GM23338 (cell line): ENCODE measurements at regions not wholly inside any gene's neighbourhood (a gene's known extent, or its start where the extent isn't known, plus 50 kb on each side); places are given as distances from the start of the nearest gene placed in this dataset.

Experiments
- ATAC-seq: fragments of 200-7000 bp; cut with Tn5 transposase; 3 replicates; pipeline ENCODE4 v1.9.1; 2020
- DNase-seq: peaks from one replicate; pipeline ENCODE4 v3.0.0-alpha.2; 2015; ENCODE audit warnings: low spot score
- H2AFZ ChIP-seq: fragments of 200-600 bp; sonication (generic); 2 replicates; pipeline ENCODE4 v1.8.0; 2016; ENCODE audit warnings: antibody characterized with exemption, mild to moderate bottlenecking, moderate library complexity
- H3F3A ChIP-seq: fragments of 200-600 bp; sonication (generic); replicated peaks from 2 replicates; pipeline ENCODE4 v1.8.0; 2017; ENCODE audit warnings: antibody characterized with exemption, mixed run types, low read depth
- H3K27ac ChIP-seq: fragments of 200-600 bp; sonication (generic); 2 replicates; pipeline ENCODE4 v1.6.1; 2016; ENCODE audit warnings: low read depth
- H3K27me3 ChIP-seq: fragments of 200-600 bp; sonication (generic); 2 replicates; pipeline ENCODE4 v1.8.0; 2016; ENCODE audit warnings: mild to moderate bottlenecking, mixed run types, moderate library complexity; ENCODE audit not compliant: insufficient read depth
- H3K36me3 ChIP-seq: fragments of 200-600 bp; sonication (generic); 2 replicates; pipeline ENCODE4 v1.8.0; 2016; ENCODE audit warnings: mild to moderate bottlenecking; ENCODE audit not compliant: insufficient read depth
- H3K4me1 ChIP-seq: fragments of 200-600 bp; sonication (generic); 2 replicates; pipeline ENCODE4 v1.8.0; 2016; ENCODE audit warnings: mild to moderate bottlenecking, moderate library complexity; ENCODE audit not compliant: insufficient read depth
- H3K4me2 ChIP-seq: fragments of 200-600 bp; sonication (generic); 2 replicates; pipeline ENCODE4 v1.7.1; 2017; ENCODE audit warnings: mixed run types
- H3K4me3 ChIP-seq: fragments of 200-600 bp; sonication (generic); 2 replicates; pipeline ENCODE4 v1.6.1; 2016; ENCODE audit warnings: mixed run types
- H3K79me2 ChIP-seq: fragments of 200-600 bp; sonication (generic); replicated peaks from 2 replicates; pipeline ENCODE4 v1.8.0; 2017; ENCODE audit warnings: mild to moderate bottlenecking; ENCODE audit not compliant: insufficient read depth
- H3K9me2 ChIP-seq: fragments of 200-600 bp; sonication (generic); 2 replicates; pipeline ENCODE4 v1.8.0; 2017; ENCODE audit not compliant: insufficient read depth
- H4K20me1 ChIP-seq: fragments of 200-600 bp; sonication (generic); replicated peaks from 2 replicates; pipeline ENCODE4 v1.8.0; 2017; ENCODE audit warnings: mild to moderate bottlenecking; ENCODE audit not compliant: insufficient read depth
- H3K27ac Mint-ChIP-seq: 2 replicates; pipeline ENCODE4 v1.8.0; 2020; ENCODE audit warnings: inconsistent platforms, mild to moderate bottlenecking, moderate library complexity, mixed read lengths
- H3K27me3 Mint-ChIP-seq: 3 replicates; pipeline ENCODE4 v1.8.0; 2022; ENCODE audit warnings: low read depth, mild to moderate bottlenecking, moderate library complexity, mixed read lengths, inconsistent platforms; ENCODE audit not compliant: insufficient read depth, poor library complexity
- H3K36me3 Mint-ChIP-seq: 3 replicates; pipeline ENCODE4 v1.8.0; 2021; ENCODE audit warnings: low read depth, mild to moderate bottlenecking, inconsistent platforms, moderate library complexity, mixed read lengths
- H3K4me1 Mint-ChIP-seq: 3 replicates; pipeline ENCODE4 v1.8.0; 2020; ENCODE audit warnings: mild to moderate bottlenecking, inconsistent platforms, mixed read lengths
- H3K4me3 Mint-ChIP-seq: 3 replicates; pipeline ENCODE4 v1.8.0; 2021; ENCODE audit warnings: moderate library complexity, mild to moderate bottlenecking, inconsistent platforms, mixed read lengths
- H3K9me3 Mint-ChIP-seq: 3 replicates; pipeline ENCODE4 v1.8.0; 2020; ENCODE audit warnings: moderate library complexity, mild to moderate bottlenecking, inconsistent platforms, mixed read lengths
- CREB1 ChIP-seq: fragments of 250-450 bp; sonication (Bioruptor Pico); IDR thresholded peaks from 2 replicates; pipeline ENCODE4 v1.5.0; 2020; ENCODE audit warnings: low read depth, mild to moderate bottlenecking, moderate library complexity
- EZH2 ChIP-seq: fragments of 200-600 bp; sonication (generic); IDR thresholded peaks from one replicate; pipeline ENCODE4 v1.8.0; 2017; ENCODE audit warnings: antibody characterized with exemption, mild to moderate bottlenecking, low read depth; ENCODE audit not compliant: unreplicated experiment
- EZH2phosphoT487 ChIP-seq: fragments of 200-600 bp; sonication (generic); IDR thresholded peaks from one replicate; pipeline ENCODE4 v1.8.1; 2018; ENCODE audit warnings: antibody characterized with exemption; ENCODE audit not compliant: unreplicated experiment
- JUNB ChIP-seq: IDR thresholded peaks from one replicate; pipeline ENCODE4 v1.6.1; 2016; ENCODE audit warnings: antibody characterized with exemption; ENCODE audit not compliant: unreplicated experiment
- NANOG ChIP-seq: IDR thresholded peaks from 2 replicates; pipeline ENCODE4 v1.6.1; 2016; ENCODE audit warnings: antibody characterized with exemption, borderline replicate concordance
- POLR2AphosphoS5 ChIP-seq: IDR thresholded peaks from 2 replicates; pipeline ENCODE4 v1.6.1; 2016; ENCODE audit warnings: antibody characterized with exemption, low read depth
- STAT1 ChIP-seq: IDR thresholded peaks from one replicate; pipeline ENCODE4 v1.6.1; 2016; ENCODE audit warnings: antibody characterized with exemption; ENCODE audit not compliant: unreplicated experiment
- ZNF114 ChIP-seq: fragments of 250-450 bp; sonication (Bioruptor Pico); IDR thresholded peaks from 2 replicates; pipeline ENCODE4 v1.5.0; 2020; ENCODE audit warnings: mild to moderate bottlenecking, moderate library complexity
- ZNF331 ChIP-seq: fragments of 250-450 bp; sonication (Bioruptor Pico); IDR thresholded peaks from 2 replicates; pipeline ENCODE4 v1.5.0; 2020; ENCODE audit warnings: low read depth, mild to moderate bottlenecking, moderate library complexity
- TF ChIP-seq, protein P1 (sequence below): IDR thresholded peaks from 2 replicates; pipeline ENCODE4 v1.6.1; 2016; ENCODE audit warnings: antibody characterized with exemption
- TF ChIP-seq, protein P2 (sequence below): fragments of 250-450 bp; sonication (Bioruptor Pico); IDR thresholded peaks from 2 replicates; pipeline ENCODE4 v1.5.0; 2020; ENCODE audit warnings: mild to moderate bottlenecking, moderate library complexity
- TF ChIP-seq, protein P3 (sequence below): IDR thresholded peaks from one replicate; pipeline ENCODE4 v1.6.1; 2018; ENCODE audit warnings: antibody characterized with exemption; ENCODE audit not compliant: unreplicated experiment
- TF ChIP-seq, protein P4 (sequence below), 2 experiments: fragments of 200-600 bp in 1 of 2; sonication (generic) in 1 of 2; conservative IDR thresholded peaks; 2 replicates each; pipeline versions ENCODE4 v1.5.1 to v1.6.1; 2016 to 2017; ENCODE audit warnings: antibody characterized with exemption in 2 of 2, low read depth in 2 of 2, mild to moderate bottlenecking in 2 of 2, moderate library complexity in 1 of 2

DNA sequence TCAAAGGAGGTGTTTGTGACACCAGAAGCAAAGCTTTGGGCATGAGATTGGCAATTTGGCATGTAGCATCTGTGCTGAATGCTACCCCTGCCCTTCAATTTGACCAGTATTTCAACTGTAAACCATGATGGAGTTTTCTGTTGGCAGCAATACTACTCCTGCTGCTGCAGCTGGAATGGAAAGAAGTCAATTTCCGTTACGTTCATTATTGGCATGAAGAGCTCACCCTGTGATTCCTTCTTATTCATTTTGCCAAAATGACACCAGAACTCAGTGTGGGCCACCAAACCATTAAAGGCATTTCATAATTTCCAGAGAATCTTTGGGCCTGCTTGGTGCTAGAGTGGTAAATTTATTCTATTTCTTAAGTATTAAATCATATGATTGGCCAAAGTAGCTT is 433.1 kb upstream of the DMAC1 start:
- Mint-ChIP-seq H3K4me3 (no peak overlapping the region), H3K9me3 (no peaks in the 10 kb centered on the region), H3K27ac (no peak overlapping the region), H3K4me1 (peaks cover 15% of the 10 kb centered on the region; the same call in 2 of the 3 replicates), H3K27me3 (peaks cover 2% of the 10 kb centered on the region), H3K36me3 (no peaks in the 10 kb centered on the region)
- Histone ChIP-seq H3K9me2 (no peaks in the 10 kb centered on the region), H3K4me3 (no peak overlapping the region), H3K27me3 (no peaks in the 10 kb centered on the region), H3K79me2 (no peaks in the 10 kb centered on the region), H3K4me1 (no peaks in the 10 kb centered on the region), H3F3A (no peaks in the 10 kb centered on the region), H3K4me2 (no peak overlapping the region), H2AFZ (no peak overlapping the region), H3K27ac (no peak overlapping the region), H4K20me1 (no peaks in the 10 kb centered on the region), H3K36me3 (no peaks in the 10 kb centered on the region)
- no peak for TF ChIP-seq JUNB
- no peak for TF ChIP-seq NANOG
- TF ChIP-seq, protein P1, sequence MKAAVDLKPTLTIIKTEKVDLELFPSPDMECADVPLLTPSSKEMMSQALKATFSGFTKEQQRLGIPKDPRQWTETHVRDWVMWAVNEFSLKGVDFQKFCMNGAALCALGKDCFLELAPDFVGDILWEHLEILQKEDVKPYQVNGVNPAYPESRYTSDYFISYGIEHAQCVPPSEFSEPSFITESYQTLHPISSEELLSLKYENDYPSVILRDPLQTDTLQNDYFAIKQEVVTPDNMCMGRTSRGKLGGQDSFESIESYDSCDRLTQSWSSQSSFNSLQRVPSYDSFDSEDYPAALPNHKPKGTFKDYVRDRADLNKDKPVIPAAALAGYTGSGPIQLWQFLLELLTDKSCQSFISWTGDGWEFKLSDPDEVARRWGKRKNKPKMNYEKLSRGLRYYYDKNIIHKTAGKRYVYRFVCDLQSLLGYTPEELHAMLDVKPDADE, result no peak
- TF ChIP-seq, protein P2, sequence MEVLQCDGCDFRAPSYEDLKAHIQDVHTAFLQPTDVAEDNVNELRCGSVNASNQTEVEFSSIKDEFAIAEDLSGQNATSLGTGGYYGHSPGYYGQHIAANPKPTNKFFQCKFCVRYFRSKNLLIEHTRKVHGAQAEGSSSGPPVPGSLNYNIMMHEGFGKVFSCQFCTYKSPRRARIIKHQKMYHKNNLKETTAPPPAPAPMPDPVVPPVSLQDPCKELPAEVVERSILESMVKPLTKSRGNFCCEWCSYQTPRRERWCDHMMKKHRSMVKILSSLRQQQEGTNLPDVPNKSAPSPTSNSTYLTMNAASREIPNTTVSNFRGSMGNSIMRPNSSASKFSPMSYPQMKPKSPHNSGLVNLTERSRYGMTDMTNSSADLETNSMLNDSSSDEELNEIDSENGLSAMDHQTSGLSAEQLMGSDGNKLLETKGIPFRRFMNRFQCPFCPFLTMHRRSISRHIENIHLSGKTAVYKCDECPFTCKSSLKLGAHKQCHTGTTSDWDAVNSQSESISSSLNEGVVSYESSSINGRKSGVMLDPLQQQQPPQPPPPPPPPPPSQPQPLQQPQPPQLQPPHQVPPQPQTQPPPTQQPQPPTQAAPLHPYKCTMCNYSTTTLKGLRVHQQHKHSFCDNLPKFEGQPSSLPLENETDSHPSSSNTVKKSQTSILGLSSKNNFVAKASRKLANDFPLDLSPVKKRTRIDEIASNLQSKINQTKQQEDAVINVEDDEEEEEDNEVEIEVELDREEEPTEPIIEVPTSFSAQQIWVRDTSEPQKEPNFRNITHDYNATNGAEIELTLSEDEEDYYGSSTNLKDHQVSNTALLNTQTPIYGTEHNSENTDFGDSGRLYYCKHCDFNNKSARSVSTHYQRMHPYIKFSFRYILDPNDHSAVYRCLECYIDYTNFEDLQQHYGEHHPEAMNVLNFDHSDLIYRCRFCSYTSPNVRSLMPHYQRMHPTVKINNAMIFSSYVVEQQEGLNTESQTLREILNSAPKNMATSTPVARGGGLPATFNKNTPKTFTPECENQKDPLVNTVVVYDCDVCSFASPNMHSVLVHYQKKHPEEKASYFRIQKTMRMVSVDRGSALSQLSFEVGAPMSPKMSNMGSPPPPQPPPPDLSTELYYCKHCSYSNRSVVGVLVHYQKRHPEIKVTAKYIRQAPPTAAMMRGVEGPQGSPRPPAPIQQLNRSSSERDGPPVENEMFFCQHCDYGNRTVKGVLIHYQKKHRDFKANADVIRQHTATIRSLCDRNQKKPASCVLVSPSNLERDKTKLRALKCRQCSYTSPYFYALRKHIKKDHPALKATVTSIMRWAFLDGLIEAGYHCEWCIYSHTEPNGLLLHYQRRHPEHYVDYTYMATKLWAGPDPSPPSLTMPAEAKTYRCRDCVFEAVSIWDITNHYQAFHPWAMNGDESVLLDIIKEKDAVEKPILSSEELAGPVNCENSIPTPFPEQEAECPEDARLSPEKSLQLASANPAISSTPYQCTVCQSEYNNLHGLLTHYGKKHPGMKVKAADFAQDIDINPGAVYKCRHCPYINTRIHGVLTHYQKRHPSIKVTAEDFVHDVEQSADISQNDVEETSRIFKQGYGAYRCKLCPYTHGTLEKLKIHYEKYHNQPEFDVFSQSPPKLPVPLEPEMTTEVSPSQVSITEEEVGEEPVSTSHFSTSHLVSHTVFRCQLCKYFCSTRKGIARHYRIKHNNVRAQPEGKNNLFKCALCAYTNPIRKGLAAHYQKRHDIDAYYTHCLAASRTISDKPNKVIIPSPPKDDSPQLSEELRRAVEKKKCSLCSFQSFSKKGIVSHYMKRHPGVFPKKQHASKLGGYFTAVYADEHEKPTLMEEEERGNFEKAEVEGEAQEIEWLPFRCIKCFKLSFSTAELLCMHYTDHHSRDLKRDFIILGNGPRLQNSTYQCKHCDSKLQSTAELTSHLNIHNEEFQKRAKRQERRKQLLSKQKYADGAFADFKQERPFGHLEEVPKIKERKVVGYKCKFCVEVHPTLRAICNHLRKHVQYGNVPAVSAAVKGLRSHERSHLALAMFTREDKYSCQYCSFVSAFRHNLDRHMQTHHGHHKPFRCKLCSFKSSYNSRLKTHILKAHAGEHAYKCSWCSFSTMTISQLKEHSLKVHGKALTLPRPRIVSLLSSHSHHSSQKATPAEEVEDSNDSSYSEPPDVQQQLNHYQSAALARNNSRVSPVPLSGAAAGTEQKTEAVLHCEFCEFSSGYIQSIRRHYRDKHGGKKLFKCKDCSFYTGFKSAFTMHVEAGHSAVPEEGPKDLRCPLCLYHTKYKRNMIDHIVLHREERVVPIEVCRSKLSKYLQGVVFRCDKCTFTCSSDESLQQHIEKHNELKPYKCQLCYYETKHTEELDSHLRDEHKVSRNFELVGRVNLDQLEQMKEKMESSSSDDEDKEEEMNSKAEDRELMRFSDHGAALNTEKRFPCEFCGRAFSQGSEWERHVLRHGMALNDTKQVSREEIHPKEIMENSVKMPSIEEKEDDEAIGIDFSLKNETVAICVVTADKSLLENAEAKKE (CRISPR knock-in tag), result no peak
- TF ChIP-seq, protein P3, sequence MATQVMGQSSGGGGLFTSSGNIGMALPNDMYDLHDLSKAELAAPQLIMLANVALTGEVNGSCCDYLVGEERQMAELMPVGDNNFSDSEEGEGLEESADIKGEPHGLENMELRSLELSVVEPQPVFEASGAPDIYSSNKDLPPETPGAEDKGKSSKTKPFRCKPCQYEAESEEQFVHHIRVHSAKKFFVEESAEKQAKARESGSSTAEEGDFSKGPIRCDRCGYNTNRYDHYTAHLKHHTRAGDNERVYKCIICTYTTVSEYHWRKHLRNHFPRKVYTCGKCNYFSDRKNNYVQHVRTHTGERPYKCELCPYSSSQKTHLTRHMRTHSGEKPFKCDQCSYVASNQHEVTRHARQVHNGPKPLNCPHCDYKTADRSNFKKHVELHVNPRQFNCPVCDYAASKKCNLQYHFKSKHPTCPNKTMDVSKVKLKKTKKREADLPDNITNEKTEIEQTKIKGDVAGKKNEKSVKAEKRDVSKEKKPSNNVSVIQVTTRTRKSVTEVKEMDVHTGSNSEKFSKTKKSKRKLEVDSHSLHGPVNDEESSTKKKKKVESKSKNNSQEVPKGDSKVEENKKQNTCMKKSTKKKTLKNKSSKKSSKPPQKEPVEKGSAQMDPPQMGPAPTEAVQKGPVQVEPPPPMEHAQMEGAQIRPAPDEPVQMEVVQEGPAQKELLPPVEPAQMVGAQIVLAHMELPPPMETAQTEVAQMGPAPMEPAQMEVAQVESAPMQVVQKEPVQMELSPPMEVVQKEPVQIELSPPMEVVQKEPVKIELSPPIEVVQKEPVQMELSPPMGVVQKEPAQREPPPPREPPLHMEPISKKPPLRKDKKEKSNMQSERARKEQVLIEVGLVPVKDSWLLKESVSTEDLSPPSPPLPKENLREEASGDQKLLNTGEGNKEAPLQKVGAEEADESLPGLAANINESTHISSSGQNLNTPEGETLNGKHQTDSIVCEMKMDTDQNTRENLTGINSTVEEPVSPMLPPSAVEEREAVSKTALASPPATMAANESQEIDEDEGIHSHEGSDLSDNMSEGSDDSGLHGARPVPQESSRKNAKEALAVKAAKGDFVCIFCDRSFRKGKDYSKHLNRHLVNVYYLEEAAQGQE, result no peak
- no peak for TF ChIP-seq CREB1 (CRISPR knock-in tag)
- TF ChIP-seq STAT1, result no peak
- TF ChIP-seq ZNF331, result no peak
- TF ChIP-seq EZH2, result no peak
- TF ChIP-seq POLR2AphosphoS5, result no peak
- no peak for TF ChIP-seq EZH2phosphoT487
- TF ChIP-seq, protein P4, sequence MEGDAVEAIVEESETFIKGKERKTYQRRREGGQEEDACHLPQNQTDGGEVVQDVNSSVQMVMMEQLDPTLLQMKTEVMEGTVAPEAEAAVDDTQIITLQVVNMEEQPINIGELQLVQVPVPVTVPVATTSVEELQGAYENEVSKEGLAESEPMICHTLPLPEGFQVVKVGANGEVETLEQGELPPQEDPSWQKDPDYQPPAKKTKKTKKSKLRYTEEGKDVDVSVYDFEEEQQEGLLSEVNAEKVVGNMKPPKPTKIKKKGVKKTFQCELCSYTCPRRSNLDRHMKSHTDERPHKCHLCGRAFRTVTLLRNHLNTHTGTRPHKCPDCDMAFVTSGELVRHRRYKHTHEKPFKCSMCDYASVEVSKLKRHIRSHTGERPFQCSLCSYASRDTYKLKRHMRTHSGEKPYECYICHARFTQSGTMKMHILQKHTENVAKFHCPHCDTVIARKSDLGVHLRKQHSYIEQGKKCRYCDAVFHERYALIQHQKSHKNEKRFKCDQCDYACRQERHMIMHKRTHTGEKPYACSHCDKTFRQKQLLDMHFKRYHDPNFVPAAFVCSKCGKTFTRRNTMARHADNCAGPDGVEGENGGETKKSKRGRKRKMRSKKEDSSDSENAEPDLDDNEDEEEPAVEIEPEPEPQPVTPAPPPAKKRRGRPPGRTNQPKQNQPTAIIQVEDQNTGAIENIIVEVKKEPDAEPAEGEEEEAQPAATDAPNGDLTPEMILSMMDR (conservative IDR thresholded peaks at IDR 0.05; ENCODE audit: low read depth in 2 of 2), result no peak
- TF ChIP-seq ZNF114 (CRISPR knock-in tag), result no peak
- DNase-seq (no peak), ATAC-seq (no peak)
